Glutamatergic neuron (in vitro differentiated cells): ENCODE measurements at regions not wholly inside any gene's neighbourhood (a gene's known extent, or its start where the extent isn't known, plus 50 kb on each side); places are given as distances from the start of the nearest gene placed in this dataset.

Experiments
- DNase-seq: peaks from one replicate; pipeline ENCODE4 v3.0.0; 2022
- H3K27ac Mint-ChIP-seq: one replicate; pipeline ENCODE4 v1.8.0; 2020; ENCODE audit warnings: mild to moderate bottlenecking, mixed read lengths, inconsistent platforms; ENCODE audit not compliant: unreplicated experiment
- H3K27me3 Mint-ChIP-seq: one replicate; pipeline ENCODE4 v1.8.0; 2020; ENCODE audit warnings: mild to moderate bottlenecking, moderate library complexity, mixed read lengths, inconsistent platforms; ENCODE audit not compliant: unreplicated experiment
- H3K36me3 Mint-ChIP-seq: one replicate; pipeline ENCODE4 v1.8.0; 2020; ENCODE audit warnings: mild to moderate bottlenecking, mixed read lengths, inconsistent platforms; ENCODE audit not compliant: unreplicated experiment
- H3K4me1 Mint-ChIP-seq: one replicate; pipeline ENCODE4 v1.8.0; 2020; ENCODE audit warnings: mild to moderate bottlenecking, low read depth, mixed read lengths, inconsistent platforms; ENCODE audit not compliant: unreplicated experiment
- H3K4me3 Mint-ChIP-seq: one replicate; pipeline ENCODE4 v1.8.0; 2020; ENCODE audit warnings: mild to moderate bottlenecking, mixed read lengths, inconsistent platforms; ENCODE audit not compliant: unreplicated experiment
- H3K9me3 Mint-ChIP-seq: one replicate; pipeline ENCODE4 v1.8.0; 2020; ENCODE audit warnings: mild to moderate bottlenecking, moderate library complexity, mixed read lengths, inconsistent platforms; ENCODE audit not compliant: unreplicated experiment
- TF ChIP-seq, protein P1 (sequence below): fragments of 200-600 bp; sonication (generic); IDR thresholded peaks from one replicate; pipeline ENCODE4 v1.5.0; 2021; ENCODE audit not compliant: partially characterized antibody, unreplicated experiment

DNA sequence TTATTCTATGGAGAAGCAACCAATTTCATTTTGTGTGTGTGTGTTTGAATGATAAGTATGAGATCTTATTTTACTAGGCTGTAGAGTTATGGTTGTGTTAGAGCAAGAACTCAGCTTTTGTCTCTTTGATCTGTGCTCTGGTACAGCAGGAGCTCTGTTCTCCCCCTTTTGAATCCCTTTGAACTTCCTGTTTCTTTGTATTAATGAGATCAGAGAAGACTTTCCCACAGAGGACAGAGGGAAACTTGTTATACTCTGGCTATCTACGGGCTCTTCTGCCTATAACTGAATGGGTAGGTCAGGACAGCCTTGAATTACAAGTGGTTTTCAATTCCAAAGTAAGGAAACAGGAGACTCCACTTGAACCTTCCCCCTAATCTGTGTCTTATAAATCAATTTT lies 1015.0 kb upstream of the RAG2 start:
- Mint-ChIP-seq H3K4me1 (peaks cover 7% of the 10 kb centered on the region), H3K9me3 (no peaks in the 10 kb centered on the region)

DNA sequence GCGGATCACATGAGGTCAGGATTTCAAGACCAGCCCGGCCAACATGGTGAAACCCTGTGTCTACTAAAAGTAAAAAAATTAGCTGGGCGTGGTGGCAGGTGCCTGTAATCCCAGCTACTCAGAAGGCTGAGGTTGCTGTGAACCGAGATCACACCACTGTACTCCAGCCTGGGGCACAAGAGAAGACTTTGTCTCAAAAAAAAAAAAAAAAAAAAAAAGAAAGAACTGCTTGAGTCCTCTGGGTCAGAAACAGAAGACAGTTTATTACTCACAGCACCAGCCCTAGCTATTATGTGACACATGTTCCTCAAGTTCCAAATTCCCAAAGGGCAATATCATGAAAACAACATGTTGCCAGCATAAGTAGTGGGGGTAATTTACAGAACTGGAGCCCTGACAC lies 1014.1 kb upstream of the RAG2 start:
- TF ChIP-seq, protein P1, sequence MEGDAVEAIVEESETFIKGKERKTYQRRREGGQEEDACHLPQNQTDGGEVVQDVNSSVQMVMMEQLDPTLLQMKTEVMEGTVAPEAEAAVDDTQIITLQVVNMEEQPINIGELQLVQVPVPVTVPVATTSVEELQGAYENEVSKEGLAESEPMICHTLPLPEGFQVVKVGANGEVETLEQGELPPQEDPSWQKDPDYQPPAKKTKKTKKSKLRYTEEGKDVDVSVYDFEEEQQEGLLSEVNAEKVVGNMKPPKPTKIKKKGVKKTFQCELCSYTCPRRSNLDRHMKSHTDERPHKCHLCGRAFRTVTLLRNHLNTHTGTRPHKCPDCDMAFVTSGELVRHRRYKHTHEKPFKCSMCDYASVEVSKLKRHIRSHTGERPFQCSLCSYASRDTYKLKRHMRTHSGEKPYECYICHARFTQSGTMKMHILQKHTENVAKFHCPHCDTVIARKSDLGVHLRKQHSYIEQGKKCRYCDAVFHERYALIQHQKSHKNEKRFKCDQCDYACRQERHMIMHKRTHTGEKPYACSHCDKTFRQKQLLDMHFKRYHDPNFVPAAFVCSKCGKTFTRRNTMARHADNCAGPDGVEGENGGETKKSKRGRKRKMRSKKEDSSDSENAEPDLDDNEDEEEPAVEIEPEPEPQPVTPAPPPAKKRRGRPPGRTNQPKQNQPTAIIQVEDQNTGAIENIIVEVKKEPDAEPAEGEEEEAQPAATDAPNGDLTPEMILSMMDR = no peak
- Mint-ChIP-seq H3K9me3 (no peaks in the 10 kb centered on the region), H3K4me1 (peaks cover 7% of the 10 kb centered on the region), H3K36me3 (no peaks in the 10 kb centered on the region), H3K4me3 (no peak overlapping the region), H3K27me3 (no peaks in the 10 kb centered on the region), H3K27ac (no peak overlapping the region)
- no peak for DNase-seq

More for the DNA sequence above, 1015.0 kb upstream of the RAG2 start:
- TF ChIP-seq, protein P1 = no peak
- Mint-ChIP-seq H3K27ac (no peak overlapping the region), H3K27me3 (no peaks in the 10 kb centered on the region), H3K36me3 (no peaks in the 10 kb centered on the region), H3K4me3 (no peak overlapping the region)
- no peak for DNase-seq

DNA sequence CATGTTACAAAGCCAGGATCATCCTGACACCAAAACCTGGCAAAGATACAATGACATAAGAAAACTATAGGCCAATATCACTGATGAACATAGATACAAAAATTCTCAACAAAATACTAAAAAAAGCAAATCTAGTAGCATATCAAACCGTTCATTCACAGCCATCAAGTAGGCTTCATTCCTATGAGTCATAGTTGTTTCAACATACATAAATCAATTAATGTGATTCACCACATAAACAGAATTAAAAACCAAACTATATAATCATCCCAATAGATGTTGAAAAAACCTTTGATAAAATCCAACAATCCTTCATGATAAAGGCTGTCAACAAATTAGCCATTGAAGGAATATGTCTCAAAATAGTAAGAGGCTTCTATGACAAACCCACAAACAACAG lies 1007.2 kb upstream of the RAG2 start:
- Mint-ChIP-seq H3K36me3 (peaks cover 3% of the 10 kb centered on the region), H3K27me3 (no peaks in the 10 kb centered on the region), H3K4me3 (no peak overlapping the region), H3K27ac (no peak overlapping the region), H3K9me3 (peaks cover 2% of the 10 kb centered on the region), H3K4me1 (peaks cover 3% of the 10 kb centered on the region)
- DNase-seq = no peak
- TF ChIP-seq, protein P1 = no peak

DNA sequence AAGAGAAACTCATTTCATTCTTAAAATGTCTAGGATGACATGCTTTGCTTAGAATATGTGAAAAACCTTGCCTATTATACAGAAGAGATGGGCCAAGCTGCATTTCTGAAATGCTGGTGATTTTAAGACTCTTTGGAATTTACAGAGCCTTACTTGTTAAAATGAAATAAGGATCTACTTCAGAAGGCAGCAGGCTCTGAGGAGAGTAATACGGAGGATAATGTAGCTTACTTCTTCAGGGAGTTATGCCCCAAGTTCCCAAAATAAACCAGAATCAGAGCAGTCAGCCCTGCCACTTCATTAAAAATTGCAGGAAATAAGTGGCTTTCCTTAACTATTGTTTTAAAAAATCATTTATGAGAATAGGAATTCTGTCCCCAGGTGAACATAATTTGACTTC lies 1000.3 kb upstream of the RAG2 start:
- TF ChIP-seq, protein P1 = no peak
- Mint-ChIP-seq H3K27me3 (no peaks in the 10 kb centered on the region), H3K9me3 (peaks cover 3% of the 10 kb centered on the region), H3K27ac (no peak overlapping the region), H3K4me1 (peaks cover 3% of the 10 kb centered on the region), H3K4me3 (no peak overlapping the region), H3K36me3 (peaks cover 3% of the 10 kb centered on the region)
- DNase-seq = no peak

DNA sequence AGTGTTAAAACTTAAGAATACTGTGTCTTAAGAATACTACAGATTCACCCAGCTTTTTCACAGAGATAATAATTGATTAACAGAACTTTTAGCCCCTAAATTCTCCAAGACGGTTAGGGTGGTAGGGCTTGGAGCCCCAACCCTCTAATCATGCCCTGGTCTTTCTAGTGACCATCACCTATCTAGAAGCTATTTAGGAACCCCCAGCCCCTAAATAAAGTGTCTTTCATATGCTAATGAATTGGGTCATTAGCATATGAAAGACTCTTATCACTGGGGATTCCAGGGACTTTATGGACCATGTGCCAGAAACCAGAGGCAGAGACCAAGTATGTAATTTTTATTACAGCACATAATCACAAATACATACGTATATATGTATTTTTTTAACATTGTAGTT lies 999.7 kb upstream of the RAG2 start:
- peaks cover 3% of the 10 kb centered on the region for H3K4me1 Mint-ChIP-seq

More for the DNA sequence above, 999.7 kb upstream of the RAG2 start:
- TF ChIP-seq, protein P1 = no peak
- Mint-ChIP-seq H3K9me3 (peaks cover 3% of the 10 kb centered on the region), H3K4me3 (no peak overlapping the region), H3K36me3 (no peaks in the 10 kb centered on the region), H3K27me3 (no peaks in the 10 kb centered on the region), H3K27ac (no peak overlapping the region)
- no peak for DNase-seq
